Kidney (tissue), 13 donors: ENCODE measurements at regions not wholly inside any gene's neighbourhood (a gene's known extent, or its start where the extent isn't known, plus 50 kb on each side); places are given as distances from the start of the nearest gene placed in this dataset.
A peak's percentile ranks its signal among the peaks of the same experiment; 100 is the strongest.

Experiments
- DNase-seq, 5 donors: peaks; one replicate each; pipeline ENCODE4 v3.0.0-alpha.2; 2013 to 2020
- FAIRE-seq: peaks from 2 replicates; lab custom pipeline; 2012; peaks lifted over from hg19 to GRCh38; lab: Jason Lieb, UNC
- H3K27ac ChIP-seq, 2 donors: one replicate each; pipeline ENCODE4 v1.7.0; 2013; ENCODE audit warnings: low read depth in 2 of 2, low read length in 2 of 2, inconsistent platforms in 1 of 2
- H3K27me3 ChIP-seq: one replicate; pipeline ENCODE4 v1.7.1; 2013; ENCODE audit warnings: low read length, inconsistent platforms; ENCODE audit not compliant: control insufficient read depth, insufficient read depth
- H3K36me3 ChIP-seq, 3 donors: one replicate each; pipeline versions ENCODE4 v1.7.0 to v1.7.1; 2013; ENCODE audit warnings: low read length in 3 of 3, control low read depth in 1 of 3, inconsistent platforms in 1 of 3; ENCODE audit not compliant: insufficient read depth in 3 of 3, control insufficient read depth in 2 of 3
- H3K4me1 ChIP-seq, 3 donors: one replicate each; pipeline versions ENCODE4 v1.7.0 to v1.7.1; 2013; ENCODE audit warnings: low read length in 3 of 3, inconsistent platforms in 1 of 3, low read depth in 1 of 3; ENCODE audit not compliant: control insufficient read depth in 2 of 3, insufficient read depth in 2 of 3
- H3K4me3 ChIP-seq, 3 donors: one replicate each; pipeline versions ENCODE4 v1.7.0 to v1.8.1; 2013; ENCODE audit warnings: low read length in 3 of 3, control low read depth in 1 of 3, inconsistent platforms in 1 of 3
- H3K9ac ChIP-seq, 3 donors: one replicate each; pipeline versions ENCODE4 v1.7.0 to v1.7.1; 2013; ENCODE audit warnings: low read length in 3 of 3, control low read depth in 1 of 3, inconsistent platforms in 1 of 3
- H3K9me3 ChIP-seq, 3 donors: one replicate each; pipeline versions ENCODE4 v1.7.0 to v1.7.1; 2013; ENCODE audit warnings: low read length in 3 of 3, control low read depth in 1 of 3, inconsistent platforms in 1 of 3; ENCODE audit not compliant: control insufficient read depth in 2 of 3, insufficient read depth in 1 of 3
- intact Hi-C: fragments of 100-400 bp; cut with DNase I; formaldehyde crosslinking; loops from one replicate; pipeline ENCODE4 v1.11.1; 2022
- TF ChIP-seq, protein P1 (sequence below): IDR thresholded peaks from 3 replicates; pipeline ENCODE4 v1.5.1; 2012; ENCODE audit warnings: mild to moderate bottlenecking, moderate library complexity, borderline replicate concordance; ENCODE audit not compliant: insufficient read depth; ENCODE audit errors: extremely low read depth
- donor health status: control.
- donor health status: control.
- donor health status: control.
- donor health status: control.
- donor health status: control.
- donor health status: DM: yes; HTN: yes; CAD: no.
- donor health status: Normal renal cell carcinoma (clear cell type).

GRCh38 chr2:3078684-3079083 is 298.9 kb downstream of the EIPR1 start:
- TF ChIP-seq, protein P1, sequence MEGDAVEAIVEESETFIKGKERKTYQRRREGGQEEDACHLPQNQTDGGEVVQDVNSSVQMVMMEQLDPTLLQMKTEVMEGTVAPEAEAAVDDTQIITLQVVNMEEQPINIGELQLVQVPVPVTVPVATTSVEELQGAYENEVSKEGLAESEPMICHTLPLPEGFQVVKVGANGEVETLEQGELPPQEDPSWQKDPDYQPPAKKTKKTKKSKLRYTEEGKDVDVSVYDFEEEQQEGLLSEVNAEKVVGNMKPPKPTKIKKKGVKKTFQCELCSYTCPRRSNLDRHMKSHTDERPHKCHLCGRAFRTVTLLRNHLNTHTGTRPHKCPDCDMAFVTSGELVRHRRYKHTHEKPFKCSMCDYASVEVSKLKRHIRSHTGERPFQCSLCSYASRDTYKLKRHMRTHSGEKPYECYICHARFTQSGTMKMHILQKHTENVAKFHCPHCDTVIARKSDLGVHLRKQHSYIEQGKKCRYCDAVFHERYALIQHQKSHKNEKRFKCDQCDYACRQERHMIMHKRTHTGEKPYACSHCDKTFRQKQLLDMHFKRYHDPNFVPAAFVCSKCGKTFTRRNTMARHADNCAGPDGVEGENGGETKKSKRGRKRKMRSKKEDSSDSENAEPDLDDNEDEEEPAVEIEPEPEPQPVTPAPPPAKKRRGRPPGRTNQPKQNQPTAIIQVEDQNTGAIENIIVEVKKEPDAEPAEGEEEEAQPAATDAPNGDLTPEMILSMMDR, result no peak
- Histone ChIP-seq H3K27me3 (no peaks in the 10 kb centered on the region), H3K27ac (no peak overlapping the region), H3K9me3 (no peaks in the 10 kb centered on the region), H3K4me1 (no peaks in the 10 kb centered on the region), H3K4me3 (no peak overlapping the region), H3K9ac (no peak overlapping the region), H3K36me3 (no peaks in the 10 kb centered on the region)
- FAIRE-seq, result no peak
- intact Hi-C loops, result no loop called here
- DNase-seq, result no peak

- Histone ChIP-seq H3K36me3 (no peaks in the 10 kb centered on the region), H3K27ac (no peak overlapping the region), H3K4me3 (no peak overlapping the region), H3K9ac (no peak overlapping the region), H3K27me3 (no peaks in the 10 kb centered on the region), H3K4me1 (no peaks in the 10 kb centered on the region), H3K9me3 (no peaks in the 10 kb centered on the region)
- peak in 1 of 5 donors; percentile 32 for DNase-seq
- intact Hi-C loops, result no loop called here
- TF ChIP-seq, protein P1, result no peak
- FAIRE-seq, result no peak
These were observed 300.6 kb downstream of the EIPR1 start for GRCh38 chr2:3076848-3077642.

GRCh38 chr2:3075991-3076340 is 301.7 kb downstream of the EIPR1 start:
- intact Hi-C loops, result no loop called here
- no peaks in the 10 kb centered on the region for H3K27me3 ChIP-seq
- H3K9ac ChIP-seq, result no peak overlapping the region
- H3K36me3 ChIP-seq, result no peaks in the 10 kb centered on the region
- FAIRE-seq, result no peak
- TF ChIP-seq, protein P1, result no peak
- no peaks in the 10 kb centered on the region for H3K9me3 ChIP-seq
- no peaks in the 10 kb centered on the region for H3K4me1 ChIP-seq
- no peak overlapping the region for H3K4me3 ChIP-seq
- H3K27ac ChIP-seq, result no peak overlapping the region
- no peak for DNase-seq
